ENCODE measurements at regions not wholly inside any gene's neighbourhood (a gene's known extent, or its start where the extent isn't known, plus 50 kb on each side); places are given as distances from the start of the nearest gene placed in this dataset.

GRCh38 chr10:7075851-7076250 lies 335.0 kb downstream of the SFMBT2 start:
- no peak for TF ChIP-seq YY1 (IDR thresholded peaks at IDR 0.05; ENCODE audit: extremely low read depth, insufficient replicate concordance, low read depth, low read length)
- TF ChIP-seq EZH2phosphoT487 (IDR thresholded peaks at IDR 0.05; ENCODE audit: borderline replicate concordance): no peak
- no peak for TF ChIP-seq CTCF (IDR thresholded peaks at IDR 0.05 in 2 of 3, conservative IDR thresholded peaks at IDR 0.05 in 1 of 3; ENCODE audit: borderline replicate concordance in 1 of 3, insufficient read depth in 1 of 3, low read depth in 2 of 3, low read length in 2 of 3)
- TF ChIP-seq JUND (IDR thresholded peaks at IDR 0.05): no peak
- no peak for TF ChIP-seq TCF7L2 (IDR thresholded peaks at IDR 0.05; ENCODE audit: borderline replicate concordance, extremely low read depth, insufficient read depth, insufficient read length)
- TF ChIP-seq REST (IDR thresholded peaks at IDR 0.05; ENCODE audit: low read depth): no peak
- no peak for TF ChIP-seq POLR2A (IDR thresholded peaks at IDR 0.05; ENCODE audit: borderline replicate concordance, extremely low read depth, insufficient read depth, insufficient read length)
- no peak for TF ChIP-seq MAX (IDR thresholded peaks at IDR 0.05)
- no peak for TF ChIP-seq SIN3A (IDR thresholded peaks at IDR 0.05; ENCODE audit: low read depth)
- no peak for TF ChIP-seq POLR2AphosphoS5 (IDR thresholded peaks at IDR 0.05; ENCODE audit: low read depth, low read length)

Measured in HCT116 (cell line).